Dermis blood vessel endothelial cell (primary cell): ENCODE measurements at regions not wholly inside any gene's neighbourhood (a gene's known extent, or its start where the extent isn't known, plus 50 kb on each side); places are given as distances from the start of the nearest gene placed in this dataset.
"Not testable (repeated sequence)": the region's sequence is repeated elsewhere in the genome, so short reads cannot be mapped to it uniquely, and the experiment has no call there.

Source experiments
- DNase-seq: peaks from one replicate; pipeline ENCODE4 v3.0.0; 2010

- DNase-seq, result no peak
Observed at GRCh38 chr16:86219655-86220445, 290.5 kb upstream of the FOXF1 start.

GRCh38 chr16:86220561-86220960 is 289.8 kb upstream of the FOXF1 start:
- DNase-seq, result no peak

GRCh38 chr16:86221085-86221484 is 289.2 kb upstream of the FOXF1 start:
- DNase-seq, result no peak

GRCh38 chr16:86222547-86222946 is 287.8 kb upstream of the FOXF1 start:
- DNase-seq, result no peak

GRCh38 chr16:86222965-86223551 is 287.3 kb upstream of the FOXF1 start:
- no peak for DNase-seq

GRCh38 chr16:86224126-86224525 is 286.2 kb upstream of the FOXF1 start:
- DNase-seq, result no peak

GRCh38 chr16:86224629-86225028 is 285.7 kb upstream of the FOXF1 start:
- no peak for DNase-seq

GRCh38 chr16:86225905-86226371 is 284.4 kb upstream of the FOXF1 start:
- DNase-seq, result no peak

GRCh38 chr16:86227041-86227440 is 283.3 kb upstream of the FOXF1 start:
- DNase-seq, result no peak

GRCh38 chr16:86227801-86228200 is 282.5 kb upstream of the FOXF1 start:
- DNase-seq, result no peak

- DNase-seq, result no peak
Observed at GRCh38 chr16:86228713-86229112, 281.6 kb upstream of the FOXF1 start.

GRCh38 chr16:86229283-86229682 is 281.0 kb upstream of the FOXF1 start:
- DNase-seq, result no peak

- DNase-seq, result no peak
Observed at GRCh38 chr16:86229866-86230656, 280.3 kb upstream of the FOXF1 start.

GRCh38 chr16:86231321-86231995 is 278.9 kb upstream of the FOXF1 start:
- DNase-seq, result no peak

- DNase-seq, result no peak
Observed at GRCh38 chr16:86231996-86232350, 278.4 kb upstream of the FOXF1 start.

- DNase-seq, result no peak
Observed at GRCh38 chr16:86232496-86232895, 277.8 kb upstream of the FOXF1 start.

GRCh38 chr16:86233506-86233905 is 276.8 kb upstream of the FOXF1 start:
- DNase-seq, result not testable (repeated sequence)

- no peak for DNase-seq
Observed at GRCh38 chr16:86239381-86239780, 270.9 kb upstream of the FOXF1 start.

GRCh38 chr16:86240716-86241363 is 269.5 kb upstream of the FOXF1 start:
- no peak for DNase-seq

GRCh38 chr16:86241681-86242080 is 268.6 kb upstream of the FOXF1 start:
- DNase-seq, result no peak

- DNase-seq, result no peak
Observed at GRCh38 chr16:86242244-86243122, 267.8 kb upstream of the FOXF1 start.

GRCh38 chr16:86243123-86243473 is 267.2 kb upstream of the FOXF1 start:
- DNase-seq, result no peak
